GM18508 (cell line): ENCODE measurements at regions not wholly inside any gene's neighbourhood (a gene's known extent, or its start where the extent isn't known, plus 50 kb on each side); places are given as distances from the start of the nearest gene placed in this dataset.
"Not testable (repeated sequence)": the region's sequence is repeated elsewhere in the genome, so short reads cannot be mapped to it uniquely, and the experiment has no call there.

ENCODE experiments used
- ATAC-seq: cut with Tn5 transposase; IDR thresholded peaks from one replicate; pipeline ENCODE4 v1.9.1; 2021; ENCODE audit warnings: moderate number of reproducible peaks; ENCODE audit not compliant: insufficient read depth, unreplicated experiment

DNA sequence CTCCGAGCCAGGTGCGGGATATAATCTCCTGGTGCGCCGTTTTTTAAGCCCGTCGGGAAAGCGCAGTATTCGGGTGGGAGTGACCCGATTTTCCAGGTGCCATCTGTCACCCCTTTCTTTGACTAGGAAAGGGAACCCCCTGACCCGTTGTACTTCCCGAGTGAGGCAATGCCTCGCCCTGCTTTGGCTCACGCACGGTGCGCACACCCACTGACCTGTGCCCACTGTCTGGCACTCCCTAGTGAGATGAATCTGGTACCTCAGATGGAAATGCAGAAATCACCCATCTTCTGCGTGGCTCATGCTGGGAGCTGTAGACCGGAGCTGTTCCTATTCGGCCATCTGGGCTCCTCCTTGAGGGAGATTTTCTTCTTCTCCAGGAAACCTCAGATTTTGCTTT is 1135.1 kb upstream of the DIAPH2 start:
- ATAC-seq = not testable (repeated sequence)

GRCh38 chrX:95585321-95585720 is 1099.3 kb upstream of the DIAPH2 start:
- ATAC-seq = no peak

- no peak for ATAC-seq
Measured at GRCh38 chrX:95612350-95612749, 1072.3 kb upstream of the DIAPH2 start.

DNA sequence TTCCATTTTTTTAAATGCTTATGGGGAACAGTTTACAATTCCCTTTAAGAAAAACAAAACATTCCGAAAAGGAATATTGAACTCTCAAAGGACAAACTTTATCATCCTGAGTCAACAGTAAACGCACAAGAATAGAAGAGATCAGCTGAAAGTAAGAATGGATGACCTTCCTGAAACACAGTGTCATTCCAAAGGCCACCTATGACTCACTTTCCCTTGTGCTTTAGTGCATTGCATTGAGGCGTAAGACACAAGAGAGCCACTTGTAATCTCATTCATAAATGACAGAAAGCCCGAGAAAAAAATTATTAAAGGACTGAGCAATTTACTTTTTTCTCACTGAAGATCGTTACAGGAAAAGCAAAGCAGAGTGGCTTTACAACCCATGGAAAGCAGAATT is 1062.4 kb upstream of the DIAPH2 start:
- no peak for ATAC-seq

DNA sequence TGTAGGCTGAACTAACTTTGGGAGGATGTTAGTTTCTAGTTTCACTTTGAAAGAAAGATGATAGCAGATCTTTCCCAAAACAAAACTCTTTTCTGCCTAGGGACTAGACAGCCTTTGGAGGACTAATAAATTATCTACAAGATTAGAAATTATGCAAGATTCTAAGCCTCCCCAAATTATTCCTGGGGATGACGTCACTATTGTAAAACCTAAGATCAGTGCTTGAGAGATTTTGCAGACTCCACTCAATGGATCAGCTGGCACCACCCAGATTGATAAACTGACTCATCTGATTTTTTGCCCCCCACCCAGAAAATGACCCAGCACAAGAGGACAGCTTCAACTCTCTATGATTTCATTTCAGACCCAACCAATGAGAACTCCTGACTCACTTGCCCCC is 1057.9 kb upstream of the DIAPH2 start:
- ATAC-seq = no peak

DNA sequence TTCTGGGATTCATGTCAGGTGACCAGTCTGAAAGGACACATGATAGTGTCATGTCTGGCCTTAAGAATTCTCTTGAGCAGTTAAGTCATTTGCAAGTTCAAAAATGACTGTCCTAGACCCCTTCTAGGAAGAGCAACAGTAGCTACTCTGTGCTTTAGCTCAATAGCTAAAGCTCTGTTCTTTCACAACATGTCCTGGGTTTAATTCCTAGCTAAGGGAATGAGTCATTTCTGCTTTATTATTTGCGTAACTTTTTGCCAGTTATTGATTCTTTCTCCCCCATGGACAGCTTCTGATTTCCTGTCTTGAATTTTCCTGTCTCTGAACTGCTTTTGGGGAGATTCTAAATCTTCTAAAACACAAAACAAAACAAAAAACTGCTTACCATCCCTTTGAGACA is 1055.8 kb upstream of the DIAPH2 start:
- ATAC-seq = no peak

GRCh38 chrX:95629737-95630136 is 1054.9 kb upstream of the DIAPH2 start:
- no peak for ATAC-seq

DNA sequence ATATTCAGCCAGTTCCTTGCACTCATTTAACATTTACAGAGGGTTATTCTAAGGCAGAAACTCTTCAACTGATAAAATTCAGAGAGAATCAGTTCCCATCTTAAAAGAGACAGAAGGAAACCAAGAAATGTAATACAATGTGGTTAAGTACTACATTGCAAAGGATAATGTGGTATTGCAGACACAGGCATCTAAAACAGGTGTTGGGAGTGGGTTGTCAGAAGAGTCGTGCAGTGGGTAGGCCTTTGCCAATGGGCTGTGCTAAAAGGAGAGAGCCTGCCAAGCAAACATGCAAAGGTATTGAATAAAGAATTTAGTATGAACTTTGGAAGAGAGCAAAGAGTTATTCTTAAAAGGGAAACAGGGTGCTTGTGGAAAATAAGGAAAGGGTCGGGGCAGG is 1044.4 kb upstream of the DIAPH2 start:
- ATAC-seq = no peak

- no peak for ATAC-seq
Measured at GRCh38 chrX:95645738-95646137, 1038.9 kb upstream of the DIAPH2 start.

GRCh38 chrX:95662200-95662599 is 1022.4 kb upstream of the DIAPH2 start:
- ATAC-seq = no peak

GRCh38 chrX:95666056-95666455 is 1018.6 kb upstream of the DIAPH2 start:
- ATAC-seq = no peak

DNA sequence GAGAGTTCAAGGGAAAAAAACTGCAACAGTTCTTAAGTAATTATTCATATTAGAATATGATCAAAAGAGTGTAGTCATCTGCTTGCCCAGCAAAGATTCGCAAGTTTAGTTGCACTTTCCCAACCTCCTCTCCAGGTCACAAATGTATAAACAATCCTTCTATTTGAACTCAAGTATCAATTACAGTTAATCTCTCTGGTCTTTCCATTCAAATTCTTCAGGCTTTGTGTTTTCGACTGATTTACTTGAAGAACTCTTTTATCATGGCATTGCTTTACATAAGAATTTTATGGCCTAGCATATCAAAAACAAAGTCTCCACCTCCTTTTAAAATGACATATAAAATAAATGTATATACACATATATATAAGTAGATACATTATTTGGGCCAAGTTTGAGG is 1009.6 kb upstream of the DIAPH2 start:
- no peak for ATAC-seq

GRCh38 chrX:95675794-95676193 is 1008.8 kb upstream of the DIAPH2 start:
- ATAC-seq = no peak

DNA sequence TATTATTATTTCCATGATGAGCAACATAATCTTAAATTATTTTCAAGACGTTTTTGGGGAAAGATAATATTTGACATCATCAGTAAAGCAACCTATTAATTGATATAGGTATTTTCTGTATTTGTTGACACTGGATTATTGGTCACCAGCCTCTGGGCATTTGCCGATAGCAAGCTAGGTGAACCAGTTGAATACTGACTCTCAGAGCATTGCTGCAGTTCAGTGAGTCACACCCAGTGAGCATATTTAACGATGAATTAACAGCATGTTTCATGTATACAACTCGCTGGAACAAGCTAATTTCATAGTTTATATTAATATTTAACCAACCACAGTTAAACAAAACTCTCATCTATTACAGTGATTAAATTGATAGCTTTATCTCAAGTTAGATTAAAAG is 1006.0 kb upstream of the DIAPH2 start:
- ATAC-seq = no peak

DNA sequence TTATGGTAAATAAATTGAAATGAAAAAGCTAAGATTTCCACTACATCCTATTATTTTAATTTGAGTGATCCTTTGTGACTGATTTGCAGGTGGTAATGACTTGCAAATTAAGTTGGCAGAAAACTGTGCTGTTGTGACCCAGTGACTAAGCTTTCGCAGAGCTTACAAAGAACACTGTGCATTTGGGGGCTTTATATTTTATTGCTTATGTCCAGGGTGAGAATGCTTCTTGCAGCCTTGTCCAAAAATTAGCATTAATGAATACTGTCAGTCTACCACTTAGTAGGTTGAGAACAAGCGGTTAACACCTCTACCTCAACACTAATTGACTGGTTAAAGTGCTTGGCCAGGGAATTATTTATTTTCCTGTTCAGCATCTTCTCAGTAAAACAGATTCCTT is 991.3 kb upstream of the DIAPH2 start:
- ATAC-seq = no peak

DNA sequence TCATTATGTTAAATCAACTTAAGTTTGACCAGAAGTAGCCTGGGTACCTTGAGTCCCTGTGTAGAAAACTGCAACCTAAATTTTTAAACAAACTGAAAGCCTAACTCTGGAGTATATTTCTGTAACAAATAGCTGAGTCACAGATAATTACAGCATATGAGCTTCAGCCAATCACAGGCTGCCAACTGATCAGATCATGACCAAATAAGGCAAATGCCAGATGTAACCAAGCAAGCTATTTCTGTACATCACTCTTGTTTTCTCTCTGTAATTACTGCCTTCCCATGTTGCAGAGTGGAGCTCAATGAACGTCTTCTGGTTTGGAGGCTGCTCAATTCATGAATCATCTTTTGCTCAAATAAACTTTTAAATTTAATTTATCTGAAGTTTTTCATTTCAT is 980.9 kb upstream of the DIAPH2 start:
- ATAC-seq = no peak

DNA sequence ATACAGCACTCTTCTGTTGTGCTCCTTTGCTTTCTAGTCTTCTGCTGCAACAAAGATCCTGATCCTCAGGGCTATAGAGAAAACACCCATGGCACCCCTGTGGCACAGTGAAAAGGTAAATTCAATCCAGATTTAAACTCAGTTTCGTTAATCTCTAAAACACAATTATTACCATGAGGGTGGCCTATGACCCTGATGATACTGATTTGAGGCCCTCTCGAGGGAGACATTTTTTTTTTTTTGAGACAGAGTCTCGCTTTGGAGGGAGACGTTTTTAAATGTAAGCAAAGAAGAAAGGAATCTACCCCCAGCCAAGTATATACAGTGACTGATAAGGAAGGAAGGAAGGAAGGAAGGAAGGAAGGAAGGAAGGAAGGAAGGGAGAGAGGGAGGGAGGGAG is 967.8 kb upstream of the DIAPH2 start:
- no peak for ATAC-seq

DNA sequence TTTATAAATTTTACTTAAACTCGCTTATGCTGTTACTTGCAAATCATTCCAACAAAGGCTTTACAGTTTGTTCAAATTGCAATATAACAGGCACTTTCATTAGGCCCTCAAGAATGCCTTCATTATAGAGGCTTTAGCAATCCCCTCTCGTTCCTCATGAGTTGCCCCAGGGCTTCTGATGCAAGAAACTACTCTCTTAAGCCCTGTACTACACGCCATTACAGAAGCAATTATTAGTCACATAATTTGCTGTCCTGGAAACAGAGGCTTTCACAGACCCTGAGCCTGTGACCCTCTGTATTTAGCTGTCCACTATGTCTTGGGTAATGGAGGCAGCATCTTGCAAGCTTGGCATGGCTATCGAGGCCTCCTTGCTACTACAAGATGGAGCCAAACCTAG is 965.9 kb upstream of the DIAPH2 start:
- no peak for ATAC-seq

DNA sequence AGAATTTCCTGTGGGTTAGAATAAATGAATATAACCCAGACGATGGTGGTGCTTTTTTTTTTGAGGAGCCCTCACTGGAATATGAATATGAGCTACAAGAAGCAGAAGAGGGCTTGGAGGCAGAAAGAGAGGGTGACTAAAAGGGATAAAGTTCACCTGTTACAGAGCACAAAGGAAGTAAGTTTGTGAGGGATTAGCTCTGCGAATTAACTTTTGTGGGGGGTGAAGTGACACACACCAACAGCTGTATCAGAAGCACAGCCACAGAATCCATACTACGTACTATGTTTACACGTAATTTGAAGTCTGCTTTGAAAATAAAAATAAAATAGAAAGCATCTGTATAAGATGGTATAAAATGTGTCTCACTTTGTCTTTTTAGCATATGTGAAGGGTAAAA is 963.6 kb upstream of the DIAPH2 start:
- ATAC-seq = no peak

- ATAC-seq = no peak
Measured at GRCh38 chrX:95728446-95728845, 956.2 kb upstream of the DIAPH2 start.

GRCh38 chrX:95729401-95729800 is 955.2 kb upstream of the DIAPH2 start:
- no peak for ATAC-seq

GRCh38 chrX:95733426-95733825 is 951.2 kb upstream of the DIAPH2 start:
- ATAC-seq = no peak

- ATAC-seq = no peak
Measured at GRCh38 chrX:95754411-95754810, 930.2 kb upstream of the DIAPH2 start.
